GM19455 (cell line): ENCODE measurements at regions not wholly inside any gene's neighbourhood (a gene's known extent, or its start where the extent isn't known, plus 50 kb on each side); places are given as distances from the start of the nearest gene placed in this dataset.

Experiments used
- ATAC-seq: cut with Tn5 transposase; IDR thresholded peaks from one replicate; pipeline ENCODE4 v1.9.1; 2021; ENCODE audit not compliant: unreplicated experiment

DNA sequence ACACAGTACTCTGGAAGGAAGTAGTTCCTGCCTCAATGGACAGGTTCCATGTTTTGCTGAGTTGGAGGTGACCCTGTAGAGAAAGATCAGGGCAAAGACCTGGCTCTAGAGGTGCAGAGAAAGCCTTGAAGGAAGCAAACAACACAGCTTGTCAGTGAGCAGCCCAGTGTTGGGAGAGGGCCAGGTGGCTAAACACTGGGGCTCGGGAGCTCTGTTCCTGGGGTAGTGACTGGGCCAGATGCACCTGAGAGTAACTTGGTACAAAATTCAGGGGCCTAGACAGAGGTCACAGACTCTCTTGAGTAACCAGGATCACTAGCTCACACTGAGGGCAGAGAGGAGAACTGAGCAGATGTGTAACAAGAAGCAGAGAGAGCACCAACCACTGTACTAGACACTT lies 138.4 kb upstream of the NALF2 start:
- ATAC-seq, result no peak

DNA sequence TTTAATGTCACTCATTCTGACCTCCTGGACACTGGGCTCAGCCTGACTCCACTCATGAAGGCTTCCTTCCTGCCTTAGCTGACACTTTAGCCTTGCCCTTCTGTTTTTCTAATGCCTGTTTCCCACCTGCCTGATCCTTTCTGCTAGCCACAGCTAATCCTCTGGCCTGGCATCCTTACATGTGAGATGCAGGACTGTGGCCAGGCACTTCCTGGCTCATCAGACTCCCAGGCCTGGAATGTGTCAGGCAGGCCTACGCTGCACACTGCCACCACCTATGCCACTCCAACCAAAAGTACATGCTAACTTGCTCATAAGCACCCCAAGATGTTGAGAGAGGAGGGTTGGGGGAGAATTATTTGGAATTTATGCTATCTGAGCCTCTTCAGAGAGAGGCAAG lies 138.8 kb upstream of the NALF2 start:
- no peak for ATAC-seq

DNA sequence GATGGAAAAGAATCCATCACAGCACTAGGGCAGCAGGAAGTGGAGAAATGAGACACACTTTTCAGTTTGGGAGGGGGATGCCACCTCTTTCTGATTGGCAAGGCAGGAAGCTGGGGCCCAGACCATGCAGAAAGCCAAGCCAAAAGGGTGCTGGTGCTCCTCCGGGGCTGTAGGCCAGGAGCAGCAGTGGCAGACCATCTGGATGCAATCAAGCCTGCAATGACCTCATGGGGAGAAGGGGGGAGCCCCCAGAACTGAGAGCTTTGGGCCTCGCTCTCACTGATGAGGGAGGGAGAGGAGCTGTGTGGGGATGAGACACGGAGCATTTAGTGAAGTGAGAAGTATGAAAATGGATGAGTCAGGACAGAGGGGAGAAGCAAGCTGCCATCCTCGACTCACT lies 141.3 kb upstream of the NALF2 start:
- no peak for ATAC-seq

DNA sequence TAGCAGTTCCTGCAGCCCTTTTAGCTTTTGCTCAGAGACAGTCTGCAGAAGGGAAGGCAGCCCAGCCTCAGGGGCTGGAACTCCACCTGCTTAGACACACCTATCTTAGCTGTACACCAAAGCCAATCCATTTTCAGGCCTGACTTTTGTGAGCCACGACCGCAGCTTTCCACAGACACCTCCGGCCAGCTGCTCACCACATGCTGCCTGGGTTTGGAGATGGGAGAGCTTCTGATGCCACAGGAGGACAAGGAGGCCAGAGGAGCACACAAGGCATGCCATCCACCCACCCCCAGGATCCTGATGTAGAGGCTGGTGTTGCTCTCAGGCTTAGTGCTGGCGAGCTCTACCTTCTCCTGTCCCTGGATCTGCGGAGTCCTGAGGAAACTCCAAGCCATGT lies 141.8 kb upstream of the NALF2 start:
- ATAC-seq, result no peak

DNA sequence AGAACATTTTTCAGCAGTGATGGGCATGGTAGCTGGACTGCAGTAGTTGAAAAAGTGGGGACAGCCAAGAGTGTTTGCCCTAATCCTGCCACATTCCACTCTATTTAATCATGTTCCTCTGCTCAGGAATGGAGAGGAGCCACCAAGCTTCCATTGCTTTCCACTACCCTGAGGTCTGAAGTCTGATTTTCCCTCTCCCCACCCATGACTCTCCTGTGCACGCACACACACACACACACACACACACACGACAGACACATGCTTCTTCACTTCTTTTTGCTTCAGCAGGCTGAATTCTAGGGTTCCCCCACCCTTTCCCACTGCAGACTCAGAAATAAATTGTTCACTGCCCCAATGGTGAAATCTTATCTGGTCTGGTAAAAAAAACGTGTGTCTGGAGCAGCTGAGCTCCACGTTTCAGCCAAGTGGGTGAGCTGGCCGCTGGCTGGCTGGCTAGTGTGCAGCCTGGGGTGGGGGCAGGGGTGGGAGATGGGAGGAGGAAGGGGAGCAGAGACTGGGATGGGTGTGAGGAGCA lies 142.7 kb upstream of the NALF2 start:
- no peak for ATAC-seq

DNA sequence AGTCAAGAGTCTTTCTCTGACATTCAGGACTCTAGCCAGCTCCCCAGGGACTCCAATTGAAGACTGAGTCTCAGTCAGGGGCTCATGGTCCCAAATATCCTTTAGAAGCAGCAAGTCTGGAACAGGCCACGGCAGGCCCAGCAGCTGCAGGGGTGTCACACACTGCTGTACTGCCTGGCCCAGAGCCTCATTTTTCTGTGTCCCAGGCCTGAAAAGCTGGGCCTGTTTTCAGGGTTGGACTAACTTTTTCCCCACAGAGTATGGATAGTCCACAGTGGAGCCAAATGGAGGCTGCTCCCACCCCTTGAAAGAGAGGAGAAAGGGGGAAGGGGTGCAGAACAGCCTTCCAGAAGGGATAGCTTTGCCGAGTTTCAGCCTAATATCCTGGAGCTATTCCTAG lies 146.8 kb upstream of the NALF2 start:
- no peak for ATAC-seq

DNA sequence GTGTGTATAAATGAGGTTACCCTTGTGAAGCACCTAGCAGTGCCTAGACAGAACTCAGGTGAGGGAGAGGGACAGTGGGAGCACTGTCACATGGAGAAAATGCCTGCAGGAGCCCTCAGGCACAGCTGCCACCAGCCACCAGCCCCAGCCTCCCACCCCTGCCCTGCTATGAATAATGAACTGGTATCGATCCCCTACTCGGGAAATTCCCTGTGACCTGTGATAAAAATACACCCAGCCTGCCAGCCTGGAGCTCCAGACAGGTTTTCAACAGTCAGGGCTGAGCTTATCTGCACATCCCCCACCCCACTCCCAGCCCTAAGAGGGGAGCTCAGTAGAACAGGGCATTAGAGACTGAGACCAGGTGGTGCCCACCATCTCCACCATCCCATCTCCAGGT lies 159.6 kb upstream of the PJA1 start:
- no peak for ATAC-seq

DNA sequence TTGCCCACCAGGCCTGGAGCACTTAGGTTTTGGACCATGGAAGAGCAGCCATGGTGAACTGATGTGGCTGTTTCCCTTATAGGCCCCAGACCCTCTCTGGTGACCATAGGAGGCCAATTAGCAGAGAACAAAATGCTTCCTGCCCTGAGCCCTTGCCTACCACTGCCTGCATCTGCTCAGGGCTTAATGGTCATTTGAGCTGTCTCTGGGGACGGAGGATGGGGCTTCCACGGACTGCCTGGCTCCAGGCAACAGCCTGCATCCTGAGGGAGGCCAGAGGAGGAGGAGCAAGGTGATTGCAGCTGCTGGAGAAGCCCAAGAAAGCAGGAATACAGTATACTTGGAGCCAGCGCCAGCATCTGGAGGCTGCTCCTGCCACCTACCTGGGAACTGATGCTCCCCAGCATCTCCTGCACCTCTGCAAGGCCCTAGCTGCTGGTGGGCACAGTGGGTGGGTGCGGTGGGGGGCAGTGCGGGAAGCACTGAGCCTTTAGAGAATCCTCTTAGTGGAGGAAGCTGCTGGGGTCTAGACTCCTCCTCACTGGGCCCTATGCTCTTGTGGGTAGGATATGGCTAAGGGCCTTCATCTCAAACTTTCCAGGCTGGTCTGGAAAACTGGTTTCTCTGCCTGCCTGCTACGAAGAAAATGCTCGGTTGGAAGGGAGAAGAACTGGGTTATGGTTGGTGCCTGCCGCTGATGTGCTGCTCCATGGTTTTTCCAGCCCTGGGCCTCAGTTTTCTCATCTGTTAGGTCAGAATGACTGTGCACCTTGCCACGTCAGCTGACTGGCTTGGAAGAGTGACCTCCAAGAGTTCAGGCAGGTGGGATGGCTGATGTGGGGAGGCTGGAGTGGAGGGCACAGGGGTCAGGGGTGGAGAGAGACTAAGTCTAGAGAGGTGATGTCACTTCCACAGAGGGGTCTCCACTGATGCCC lies 158.8 kb upstream of the PJA1 start:
- no peak for ATAC-seq

DNA sequence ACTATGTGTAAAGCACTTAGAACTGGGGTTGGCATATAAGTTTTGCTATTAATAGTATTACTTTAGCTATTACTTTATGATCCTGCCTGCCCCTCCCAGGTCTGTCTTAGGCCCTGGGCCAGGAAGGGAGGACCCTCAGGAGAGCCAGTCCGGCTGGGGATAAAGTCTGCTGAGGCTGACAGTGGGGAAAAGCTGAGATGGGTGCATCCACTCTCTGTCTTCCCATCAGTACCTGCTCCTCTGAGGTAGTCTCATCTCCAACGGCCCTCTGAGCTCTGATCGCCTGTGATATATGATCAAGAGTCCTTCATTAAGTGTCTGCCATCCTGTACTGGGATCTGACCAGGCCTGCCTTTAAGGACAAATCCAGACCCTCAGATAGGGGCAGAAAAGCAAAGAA lies 156.5 kb upstream of the PJA1 start:
- ATAC-seq, result no peak

DNA sequence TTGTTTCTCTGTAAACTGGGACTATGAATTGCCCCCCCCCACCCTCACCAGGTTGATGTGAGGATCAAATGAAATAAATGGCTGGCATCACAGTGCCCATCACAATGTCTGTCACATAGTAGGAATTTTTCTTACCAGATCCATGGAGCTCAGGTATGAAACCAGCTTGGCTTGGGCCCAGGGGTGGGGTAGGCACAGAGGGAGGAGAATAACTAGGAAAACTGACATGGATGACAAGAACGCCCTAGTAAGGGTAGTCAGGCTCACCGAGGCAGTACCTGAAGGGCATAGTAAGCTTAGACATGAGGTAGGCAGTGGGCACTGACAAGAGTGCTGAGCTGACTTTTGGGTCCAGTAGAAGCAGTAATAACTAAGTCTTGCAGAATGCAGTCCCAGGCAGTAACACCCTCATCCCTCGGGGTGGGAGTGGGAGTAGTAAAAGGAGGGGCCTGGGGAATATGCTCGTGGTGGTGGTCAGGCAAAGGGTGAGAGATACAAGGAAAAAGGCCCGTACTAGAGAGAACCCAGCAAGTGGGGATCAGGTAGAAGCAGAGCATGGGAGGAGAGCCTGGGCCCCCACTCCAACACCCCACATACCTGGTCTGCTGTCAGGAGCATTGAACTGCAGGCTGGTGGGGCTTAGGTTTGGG lies 155.9 kb upstream of the PJA1 start:
- ATAC-seq, result no peak

DNA sequence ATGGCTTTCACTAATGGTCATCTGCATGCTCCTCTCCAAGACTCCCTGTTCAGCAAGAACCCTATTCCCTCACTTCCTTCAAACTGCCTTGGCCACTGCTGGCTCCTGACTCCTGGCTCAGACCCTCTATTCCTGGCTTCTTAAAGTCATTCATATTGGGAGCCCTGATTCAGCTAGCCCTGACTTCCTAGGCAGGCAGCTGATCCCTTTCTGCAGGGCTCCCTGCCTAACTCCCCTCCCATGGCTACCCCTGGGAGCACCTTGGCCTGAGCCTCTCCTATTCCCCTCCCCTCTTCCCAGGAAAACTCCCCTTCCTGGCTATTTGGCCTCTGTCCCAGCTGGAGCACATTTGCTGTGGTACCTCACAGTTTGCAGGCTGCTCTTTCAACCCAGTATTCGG lies 154.9 kb upstream of the PJA1 start:
- no peak for ATAC-seq

DNA sequence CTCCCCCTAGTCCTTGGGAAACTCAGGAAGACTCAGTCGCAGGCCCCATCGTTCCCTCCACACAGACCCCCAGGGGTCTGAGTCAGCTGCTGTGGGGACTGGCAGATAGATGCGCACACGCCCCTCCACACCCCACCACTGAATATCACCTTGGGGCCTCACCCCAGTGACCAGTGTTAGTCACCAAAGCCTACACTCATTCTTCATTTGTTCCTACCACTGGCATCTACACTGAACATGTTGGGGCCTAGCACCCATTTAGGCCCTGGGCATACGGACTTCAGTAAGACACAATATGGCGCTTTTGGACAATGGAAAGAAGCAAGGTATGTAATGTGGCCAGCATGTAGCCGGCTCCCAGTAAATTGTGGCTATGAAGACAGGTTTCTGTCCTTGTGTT lies 154.1 kb upstream of the PJA1 start:
- ATAC-seq, result no peak

DNA sequence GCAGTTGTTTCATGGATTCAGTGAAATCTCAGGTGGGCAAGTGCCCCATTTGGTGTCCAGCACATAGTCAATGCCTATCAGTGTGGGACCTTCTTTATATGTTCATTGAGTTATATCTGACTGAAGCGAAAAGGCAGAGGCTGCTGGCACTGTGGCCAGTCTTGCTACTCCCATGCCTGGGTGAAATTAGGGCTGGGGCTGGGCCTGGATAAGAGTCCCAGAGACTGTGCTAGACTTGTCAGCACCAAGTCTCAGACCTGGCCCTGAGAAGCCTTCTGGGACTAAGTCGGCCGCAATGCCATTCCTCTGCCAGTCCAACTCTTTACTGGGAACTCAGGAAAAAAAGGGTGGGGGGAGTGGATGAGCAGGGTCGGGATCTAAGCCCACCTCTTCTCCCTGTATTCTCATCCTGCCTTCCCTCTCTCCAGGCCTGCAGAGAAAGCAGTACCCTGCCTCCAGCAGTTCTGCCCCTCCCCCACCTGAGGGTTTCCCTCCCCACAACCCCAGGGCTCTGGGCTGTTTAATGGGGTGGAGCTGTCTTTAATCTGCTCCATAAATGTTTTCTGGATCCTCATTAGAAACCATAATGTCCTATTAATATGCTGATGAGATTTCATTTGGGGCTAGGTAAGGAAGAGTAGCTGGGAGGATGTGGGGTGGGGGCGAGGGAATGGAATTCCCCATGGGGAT lies 153.5 kb upstream of the PJA1 start:
- ATAC-seq, result no peak

DNA sequence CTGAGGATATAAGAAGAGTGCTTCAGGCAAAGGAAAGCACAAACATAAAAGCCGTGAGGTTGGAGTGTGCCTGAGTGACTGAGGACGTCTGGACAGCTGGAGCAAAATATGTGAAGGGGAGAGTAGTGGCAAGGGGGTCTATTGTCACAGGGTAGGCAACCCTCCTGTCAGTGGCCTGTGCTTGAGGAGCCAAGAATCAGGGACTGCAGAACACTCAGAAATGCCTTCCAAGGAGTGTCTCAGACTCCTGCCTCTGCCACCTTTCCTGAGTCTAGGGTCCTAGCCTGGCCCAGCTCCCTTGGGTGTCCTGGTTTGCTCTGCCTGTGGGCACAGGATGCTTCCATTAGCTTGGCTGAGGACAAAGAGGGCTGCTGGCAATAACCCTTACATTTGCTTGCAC lies 152.5 kb upstream of the PJA1 start:
- no peak for ATAC-seq

DNA sequence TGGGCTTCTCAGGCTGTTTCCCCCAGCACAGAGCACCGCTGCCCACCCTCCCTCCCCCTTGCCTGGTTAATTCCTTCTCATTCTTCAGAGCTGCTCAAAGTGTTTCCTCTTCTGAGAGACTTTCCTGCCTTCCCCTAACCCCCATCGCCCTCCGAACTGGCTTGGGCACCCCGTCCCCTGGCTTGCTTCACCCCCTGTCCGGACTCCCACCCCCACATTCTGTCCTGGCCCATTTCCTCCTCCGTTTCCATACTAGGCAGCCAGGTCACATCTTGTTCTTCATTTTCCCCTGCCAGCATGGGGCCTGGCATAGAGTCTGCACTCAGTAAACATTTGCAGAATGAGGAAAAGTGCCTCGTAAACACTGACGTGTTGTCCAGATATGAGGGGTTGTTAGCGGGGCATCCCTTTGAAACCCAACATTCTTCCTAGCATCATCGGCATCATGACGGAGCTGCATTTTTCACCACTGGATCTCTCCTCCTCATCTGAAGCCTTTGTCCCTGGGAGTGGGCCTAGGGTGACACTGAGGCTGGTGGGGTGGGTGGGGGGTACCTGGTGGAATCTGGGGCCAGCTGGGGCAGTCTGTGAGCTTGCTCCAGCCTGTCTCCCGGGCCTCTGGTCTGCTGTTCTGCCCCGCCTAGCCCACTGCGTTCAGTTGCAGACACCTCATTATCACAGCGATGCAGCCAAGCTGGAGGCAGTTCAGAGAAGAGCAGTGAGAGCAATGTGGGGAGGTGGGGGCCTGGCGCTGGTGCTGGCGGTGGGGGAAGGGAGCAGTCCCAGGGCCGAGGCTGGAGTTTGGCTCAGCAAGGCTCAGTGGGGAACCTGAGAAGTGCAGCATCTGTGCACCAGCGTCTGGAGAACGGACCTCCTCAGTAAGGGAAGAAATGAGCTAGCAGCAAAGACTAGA lies 149.4 kb upstream of the PJA1 start:
- ATAC-seq, result no peak

DNA sequence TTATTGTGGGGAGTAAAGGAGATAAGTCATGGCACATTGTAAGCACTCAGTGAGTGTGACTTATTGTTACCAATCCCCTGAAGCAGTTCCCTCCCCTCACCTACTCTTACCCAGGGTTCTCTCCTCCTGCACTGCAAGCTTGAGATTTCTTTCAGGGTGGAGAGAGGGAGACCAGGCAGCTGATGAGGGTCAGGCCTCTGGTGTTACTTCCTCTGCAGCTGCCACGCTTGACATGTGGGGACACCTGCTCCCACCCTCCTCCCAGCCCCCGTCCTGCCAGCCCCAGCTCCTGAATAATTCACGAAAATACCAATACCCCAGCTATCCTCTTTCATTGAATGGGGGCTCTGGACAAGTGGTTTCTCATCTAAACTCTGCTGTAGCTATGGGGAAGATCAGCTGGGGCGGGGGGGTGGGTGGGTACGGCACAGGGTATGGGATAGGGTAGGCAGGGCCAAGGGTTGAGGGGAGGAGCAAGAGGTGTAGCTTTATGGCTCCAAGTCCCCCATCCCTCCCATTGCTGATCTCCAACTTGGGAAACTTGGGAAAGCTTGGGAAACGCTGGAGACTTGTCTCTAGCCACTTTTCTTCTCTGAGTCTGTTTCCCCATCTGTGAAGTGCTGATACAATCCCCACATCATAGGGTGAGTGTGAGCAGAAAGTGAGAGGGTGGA lies 148.5 kb upstream of the PJA1 start:
- ATAC-seq, result no peak

DNA sequence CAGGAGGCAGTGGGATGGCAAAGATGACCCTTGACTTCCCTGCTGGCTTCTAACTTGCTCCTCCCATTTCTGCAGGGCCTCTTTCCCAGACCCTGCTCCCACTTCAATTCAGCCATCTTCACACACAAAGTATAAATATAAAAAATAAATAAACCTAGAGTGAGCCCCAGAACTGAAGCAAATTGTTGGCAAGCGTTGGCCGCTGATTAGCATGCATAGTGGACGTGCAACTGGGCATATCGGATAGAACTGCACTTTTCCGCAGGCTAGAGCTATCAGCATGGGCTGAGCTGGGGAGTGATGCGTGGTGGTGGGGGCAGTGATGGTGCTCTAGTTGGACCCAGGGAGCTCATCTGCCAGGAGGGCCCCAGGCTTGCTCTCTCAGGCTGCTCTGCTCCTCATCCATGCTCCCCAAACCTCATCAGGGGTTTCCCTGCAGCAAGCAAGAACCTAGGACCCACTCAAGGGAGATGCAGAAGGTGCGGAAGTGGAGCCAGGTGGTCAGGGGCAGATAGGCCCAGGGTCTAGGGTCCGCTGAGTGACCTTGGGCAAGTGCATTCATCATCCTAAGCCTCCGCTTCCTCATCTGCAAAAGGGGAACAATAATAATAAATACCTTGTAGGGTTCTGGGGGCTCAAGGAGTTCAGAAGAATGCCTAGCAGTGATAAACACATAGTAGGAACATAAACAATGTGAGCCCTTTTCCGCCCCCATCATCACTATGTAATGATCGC lies 146.8 kb upstream of the PJA1 start:
- no peak for ATAC-seq

DNA sequence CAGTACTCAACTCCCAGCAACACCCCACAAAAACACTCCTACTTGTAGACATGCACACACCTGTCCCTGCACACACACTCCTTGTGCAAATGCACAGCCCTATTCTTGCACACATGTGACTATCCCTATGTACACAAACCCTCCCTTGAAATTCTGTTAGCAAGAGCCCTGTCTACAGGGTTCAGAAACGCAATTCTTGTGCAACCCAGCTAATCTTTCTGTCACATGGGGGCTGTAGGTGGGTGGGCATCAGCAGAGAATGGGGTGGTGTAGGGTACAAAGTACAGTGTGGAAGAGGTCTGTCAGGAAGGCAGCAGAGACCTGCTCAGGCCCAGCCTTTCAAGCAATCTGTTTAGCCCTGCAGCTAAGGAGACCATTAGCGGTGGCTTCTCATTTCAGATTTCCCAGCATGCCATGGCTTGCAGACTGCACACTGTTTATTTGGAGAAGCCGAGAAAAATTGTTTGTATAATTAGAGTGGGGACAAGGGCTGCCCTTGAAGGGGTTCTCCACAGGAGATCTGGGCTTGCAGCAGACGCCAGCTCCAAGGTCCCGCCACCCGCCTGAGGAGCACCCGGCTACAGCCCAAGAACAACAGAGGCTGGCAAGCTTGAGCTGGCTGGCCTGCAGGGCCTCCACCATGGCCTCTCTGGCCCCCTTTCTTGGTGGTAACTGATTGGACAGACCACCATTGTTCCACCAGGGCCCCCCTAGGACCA lies 144.0 kb upstream of the PJA1 start:
- ATAC-seq, result no peak

DNA sequence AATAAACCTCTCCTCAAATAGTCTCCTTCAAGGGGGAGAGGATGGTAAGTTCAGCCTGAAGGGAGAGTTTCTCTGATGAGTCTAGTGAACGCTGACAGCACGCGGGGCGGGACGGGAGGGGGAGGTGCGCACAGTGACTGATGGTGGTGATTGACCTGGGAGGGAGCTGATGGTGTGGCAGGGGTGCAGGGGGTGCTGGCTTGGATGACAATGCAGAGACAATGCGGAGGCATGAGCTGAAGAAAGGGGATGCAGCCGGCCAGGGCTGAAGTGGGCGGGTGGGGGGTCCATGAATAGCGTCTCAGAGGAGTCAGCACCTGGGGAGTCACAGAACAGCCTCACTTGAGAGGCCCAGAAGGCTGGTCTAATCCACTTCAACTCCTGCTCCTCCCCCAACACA lies 142.5 kb upstream of the PJA1 start:
- no peak for ATAC-seq
